ENCODE measurements at regions not wholly inside any gene's neighbourhood (a gene's known extent, or its start where the extent isn't known, plus 50 kb on each side); places are given as distances from the start of the nearest gene placed in this dataset.
"Not testable (repeated sequence)": the region's sequence is repeated elsewhere in the genome, so short reads cannot be mapped to it uniquely, and the experiment has no call there.

DNA sequence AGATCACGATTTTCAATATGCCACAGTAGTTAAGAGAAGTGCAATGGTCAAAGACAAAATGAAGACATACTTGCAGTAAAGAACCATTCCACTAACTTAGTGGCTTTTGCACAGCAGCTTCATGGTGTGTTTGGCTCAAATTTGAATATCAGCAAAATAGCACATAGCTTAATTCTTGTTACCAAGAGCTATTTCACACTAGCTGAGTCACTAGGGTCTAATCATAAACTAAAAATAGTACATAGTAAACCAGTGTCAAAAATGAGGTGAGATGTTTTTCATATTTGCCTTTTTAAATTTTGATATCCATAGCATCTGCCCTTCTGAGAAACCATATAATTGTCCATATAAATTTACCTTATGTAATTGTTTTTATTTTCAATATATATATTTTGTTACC is 325.0 kb upstream of the LUZP2 start:
- Histone ChIP-seq H3K9me3 (replicated peaks; ENCODE audit: low read length) (no peaks in the 10 kb centered on the region), H3K4me3 (ENCODE audit: low read length) (no peak overlapping the region)

DNA sequence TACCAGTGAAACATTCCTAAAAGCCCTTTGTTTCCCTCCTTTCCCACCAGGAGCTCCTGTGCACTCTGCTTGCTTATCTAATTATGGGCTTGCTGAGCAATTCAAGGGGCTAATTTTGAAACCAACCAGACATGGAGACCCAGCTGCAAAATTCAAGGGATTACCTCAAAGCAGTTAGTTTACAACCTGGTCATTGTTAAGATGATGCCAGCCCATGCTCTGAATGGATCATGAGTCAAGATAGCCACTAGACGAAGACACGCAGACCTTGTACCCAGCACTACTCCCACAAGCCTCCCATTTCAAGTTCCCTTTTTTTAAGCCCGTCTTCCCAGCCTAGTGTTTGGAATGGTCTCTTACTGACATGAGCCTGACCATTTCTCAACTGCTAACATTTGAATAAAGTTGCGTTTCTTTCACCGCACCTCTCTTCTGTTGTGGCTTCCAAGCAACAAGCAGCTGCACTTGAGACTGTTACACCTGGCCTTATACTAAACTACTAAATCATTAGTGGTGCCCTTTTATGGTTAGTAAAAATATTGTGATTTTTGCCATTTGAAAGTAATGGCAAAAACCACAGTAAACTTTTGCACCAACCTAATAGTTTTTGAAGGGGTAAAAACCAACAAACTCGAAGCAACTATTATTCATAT is 315.3 kb upstream of the LUZP2 start:
- Histone ChIP-seq H3K9ac (ENCODE audit: low read depth, low read length) (no peak overlapping the region), H3K4me1 (ENCODE audit: control insufficient read depth, insufficient read depth, low read length) (no peaks in the 10 kb centered on the region), H3K27me3 (ENCODE audit: control insufficient read depth, insufficient read depth, low read length) (no peaks in the 10 kb centered on the region), H3K4me2 (ENCODE audit: low read length) (no peak overlapping the region), H3K36me3 (ENCODE audit: insufficient read depth, low read length) (no peaks in the 10 kb centered on the region), H3K4me3 (ENCODE audit: low read length) (no peak overlapping the region), H3K9me3 (replicated peaks; ENCODE audit: low read length) (no peaks in the 10 kb centered on the region)

More for the DNA sequence above, 325.0 kb upstream of the LUZP2 start:
- Histone ChIP-seq H3K27me3 (ENCODE audit: control insufficient read depth, insufficient read depth, low read length) (no peaks in the 10 kb centered on the region), H3K4me1 (ENCODE audit: control insufficient read depth, insufficient read depth, low read length) (no peaks in the 10 kb centered on the region), H3K9ac (ENCODE audit: low read depth, low read length) (no peak overlapping the region), H3K36me3 (ENCODE audit: insufficient read depth, low read length) (no peaks in the 10 kb centered on the region), H3K4me2 (ENCODE audit: low read length) (no peak overlapping the region)

DNA sequence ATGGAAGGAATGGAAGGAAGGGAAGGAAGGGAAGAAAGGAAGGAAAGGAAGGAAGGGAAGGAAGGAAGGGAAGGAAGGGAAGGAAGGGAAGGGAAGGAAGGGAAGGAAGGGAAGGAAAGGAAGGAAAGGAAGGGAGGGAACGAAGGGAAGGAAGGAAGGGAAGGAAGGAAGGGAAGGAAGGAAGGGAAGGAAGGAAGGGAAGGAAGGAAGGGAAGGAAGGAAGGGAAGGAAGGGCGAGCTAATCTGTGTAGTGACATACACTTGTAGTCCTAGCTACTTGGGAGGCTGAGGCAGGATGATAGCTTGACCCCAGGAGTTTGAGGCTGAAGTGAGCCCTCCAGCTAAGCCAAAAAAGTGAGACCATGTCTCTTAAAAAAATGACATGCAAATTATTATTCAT is 311.3 kb upstream of the LUZP2 start:
- not testable (repeated sequence) for H3K4me2 ChIP-seq (ENCODE audit: low read length)

DNA sequence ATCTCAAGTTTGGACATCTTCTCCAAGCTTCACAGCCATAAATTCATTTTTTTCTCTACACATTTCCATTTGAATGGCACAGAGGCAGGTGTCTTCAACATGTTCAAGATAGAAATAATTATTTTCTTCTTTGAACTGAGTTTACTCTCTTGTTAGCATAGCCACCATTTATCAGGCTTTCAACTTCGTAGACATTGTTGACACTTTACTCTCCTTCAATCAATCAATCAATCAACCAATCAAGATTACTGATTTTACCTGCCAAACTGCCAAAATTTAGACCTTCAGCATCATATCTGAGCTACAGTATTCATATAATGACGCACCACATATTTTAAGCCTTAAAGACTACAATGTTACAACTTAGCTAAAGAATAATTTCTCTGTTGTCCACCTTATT is 300.1 kb upstream of the LUZP2 start:
- H3K4me2 ChIP-seq (ENCODE audit: low read length) = no peak overlapping the region

More for the DNA sequence above, 311.3 kb upstream of the LUZP2 start:
- not testable (repeated sequence) for H3K27me3 ChIP-seq (ENCODE audit: control insufficient read depth, insufficient read depth, low read length); H3K4me3 ChIP-seq (ENCODE audit: low read length); H3K9ac ChIP-seq (ENCODE audit: low read depth, low read length); H3K4me1 ChIP-seq (ENCODE audit: control insufficient read depth, insufficient read depth, low read length); H3K36me3 ChIP-seq (ENCODE audit: insufficient read depth, low read length); H3K9me3 ChIP-seq (replicated peaks; ENCODE audit: low read length)

DNA sequence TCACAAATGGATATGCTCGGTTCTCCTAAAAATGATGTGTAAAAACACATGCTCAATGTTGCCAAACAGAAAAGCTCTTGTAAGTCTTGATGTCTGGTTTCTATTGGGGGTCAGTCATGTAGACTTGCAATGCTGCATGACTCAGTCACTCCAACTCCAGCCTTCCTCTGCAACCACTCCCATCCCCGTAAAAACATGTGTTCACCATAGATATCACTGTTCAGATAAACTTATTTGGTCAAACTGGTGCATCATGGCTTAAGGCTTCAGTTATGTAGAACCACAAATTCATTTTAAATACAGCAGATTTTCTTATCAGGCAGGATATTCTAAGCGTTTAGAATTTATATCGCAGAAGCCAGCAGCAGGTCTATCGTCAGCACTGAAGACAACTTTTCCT is 298.4 kb upstream of the LUZP2 start:
- Histone ChIP-seq H3K27me3 (ENCODE audit: control insufficient read depth, insufficient read depth, low read length) (no peaks in the 10 kb centered on the region), H3K4me2 (ENCODE audit: low read length) (no peak overlapping the region), H3K36me3 (ENCODE audit: insufficient read depth, low read length) (no peaks in the 10 kb centered on the region), H3K9ac (ENCODE audit: low read depth, low read length) (no peak overlapping the region), H3K9me3 (replicated peaks; ENCODE audit: low read length) (no peaks in the 10 kb centered on the region), H3K4me3 (ENCODE audit: low read length) (no peak overlapping the region), H3K4me1 (ENCODE audit: control insufficient read depth, insufficient read depth, low read length) (no peaks in the 10 kb centered on the region)

More for the DNA sequence above, 300.1 kb upstream of the LUZP2 start:
- H3K4me1 ChIP-seq (ENCODE audit: control insufficient read depth, insufficient read depth, low read length) = no peaks in the 10 kb centered on the region
- no peak overlapping the region for H3K4me3 ChIP-seq (ENCODE audit: low read length)
- no peak overlapping the region for H3K9ac ChIP-seq (ENCODE audit: low read depth, low read length)
- H3K36me3 ChIP-seq (ENCODE audit: insufficient read depth, low read length) = no peaks in the 10 kb centered on the region
- H3K9me3 ChIP-seq (replicated peaks; ENCODE audit: low read length) = no peaks in the 10 kb centered on the region
- H3K27me3 ChIP-seq (ENCODE audit: control insufficient read depth, insufficient read depth, low read length) = no peaks in the 10 kb centered on the region

DNA sequence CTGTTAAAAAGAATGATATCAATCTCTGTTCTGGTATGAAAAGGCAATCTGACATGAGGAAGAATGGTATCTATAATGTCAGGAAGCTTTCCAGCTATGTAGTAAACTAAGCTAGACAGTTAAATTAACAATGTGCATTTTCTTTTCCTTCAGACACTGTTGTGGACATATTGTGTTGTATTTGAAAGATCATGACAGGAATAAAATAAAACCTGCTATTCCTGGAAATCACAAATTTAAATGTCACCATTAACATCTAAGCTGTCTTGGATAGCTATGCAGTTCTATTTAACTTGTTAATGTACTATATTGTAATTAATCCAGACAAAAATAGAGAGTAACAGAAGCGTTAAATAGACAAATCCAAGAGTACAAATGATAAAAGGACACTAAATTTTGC is 297.4 kb upstream of the LUZP2 start:
- no peak overlapping the region for H3K4me3 ChIP-seq (ENCODE audit: low read length)

DNA sequence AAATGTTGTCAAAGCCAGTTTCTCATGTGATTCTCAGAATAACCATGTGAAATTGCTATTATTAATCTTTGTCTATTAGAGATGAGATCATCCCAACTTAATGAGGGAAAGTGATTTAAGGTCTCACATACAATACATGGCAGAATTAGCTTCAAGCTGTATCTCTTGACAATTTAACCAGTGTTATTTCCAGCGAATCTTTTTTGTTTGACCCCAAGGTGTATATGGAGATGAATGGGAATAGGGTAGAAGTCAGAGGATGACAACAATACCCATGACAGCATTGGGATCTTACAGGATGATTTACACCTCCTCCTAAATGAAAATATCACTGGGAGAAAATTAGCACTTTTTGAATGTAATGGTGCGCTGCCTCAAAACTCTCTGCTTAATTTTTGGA is 290.8 kb upstream of the LUZP2 start:
- Histone ChIP-seq H3K36me3 (ENCODE audit: insufficient read depth, low read length) (no peaks in the 10 kb centered on the region), H3K4me3 (ENCODE audit: low read length) (no peak overlapping the region)

More for the DNA sequence above, 297.4 kb upstream of the LUZP2 start:
- Histone ChIP-seq H3K4me2 (ENCODE audit: low read length) (no peak overlapping the region), H3K4me1 (ENCODE audit: control insufficient read depth, insufficient read depth, low read length) (no peaks in the 10 kb centered on the region), H3K27me3 (ENCODE audit: control insufficient read depth, insufficient read depth, low read length) (no peaks in the 10 kb centered on the region), H3K9me3 (replicated peaks; ENCODE audit: low read length) (no peaks in the 10 kb centered on the region), H3K36me3 (ENCODE audit: insufficient read depth, low read length) (no peaks in the 10 kb centered on the region), H3K9ac (ENCODE audit: low read depth, low read length) (no peak overlapping the region)

DNA sequence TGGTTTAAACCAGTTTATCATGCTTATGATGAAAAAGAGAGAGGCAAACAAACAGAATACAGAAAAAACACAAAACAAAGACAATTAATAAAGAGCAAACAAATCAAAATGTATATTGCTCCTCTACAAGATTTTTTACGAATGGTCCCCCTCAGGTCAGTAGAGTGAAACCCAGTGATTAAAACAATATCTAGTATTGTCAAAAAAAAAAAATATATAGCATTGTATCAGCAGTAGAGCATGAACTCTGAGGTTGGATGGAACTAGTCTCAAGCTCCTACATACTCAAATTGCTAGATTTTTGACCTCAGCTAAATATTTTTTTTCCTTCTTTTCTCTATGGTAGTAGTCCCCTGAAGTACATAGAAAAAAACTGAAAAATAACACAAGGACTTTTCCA is 290.3 kb upstream of the LUZP2 start:
- Histone ChIP-seq H3K36me3 (ENCODE audit: insufficient read depth, low read length) (no peaks in the 10 kb centered on the region), H3K4me3 (ENCODE audit: low read length) (no peak overlapping the region), H3K4me2 (ENCODE audit: low read length) (no peak overlapping the region), H3K9ac (ENCODE audit: low read depth, low read length) (no peak overlapping the region), H3K4me1 (ENCODE audit: control insufficient read depth, insufficient read depth, low read length) (no peaks in the 10 kb centered on the region), H3K27me3 (ENCODE audit: control insufficient read depth, insufficient read depth, low read length) (no peaks in the 10 kb centered on the region), H3K9me3 (replicated peaks; ENCODE audit: low read length) (no peaks in the 10 kb centered on the region)

More for the DNA sequence above, 290.8 kb upstream of the LUZP2 start:
- no peaks in the 10 kb centered on the region for H3K27me3 ChIP-seq (ENCODE audit: control insufficient read depth, insufficient read depth, low read length)
- H3K9ac ChIP-seq (ENCODE audit: low read depth, low read length) = no peak overlapping the region
- H3K4me2 ChIP-seq (ENCODE audit: low read length) = no peak overlapping the region
- H3K9me3 ChIP-seq (replicated peaks; ENCODE audit: low read length) = no peaks in the 10 kb centered on the region
- no peaks in the 10 kb centered on the region for H3K4me1 ChIP-seq (ENCODE audit: control insufficient read depth, insufficient read depth, low read length)

DNA sequence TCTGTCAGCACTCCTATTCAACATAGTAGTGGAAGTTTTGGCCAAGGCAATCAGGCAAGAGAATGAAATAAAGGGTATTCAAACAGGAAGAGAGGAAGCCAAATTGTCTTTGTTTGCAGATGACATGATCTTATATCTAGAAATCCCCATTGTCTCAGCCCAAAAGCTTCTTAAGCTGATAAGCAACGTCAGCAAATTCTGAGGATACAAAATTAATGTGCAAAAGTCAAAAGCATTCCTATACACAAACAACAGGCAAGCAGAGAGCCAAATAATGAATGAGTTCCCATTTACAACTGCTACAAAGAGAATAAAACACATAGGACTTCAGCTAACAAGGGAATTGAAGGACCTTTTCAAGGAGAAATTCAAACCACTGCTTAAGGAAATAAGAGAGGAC is 280.4 kb upstream of the LUZP2 start:
- Histone ChIP-seq H3K9ac (ENCODE audit: low read depth, low read length) (no peak overlapping the region), H3K4me3 (ENCODE audit: low read length) (no peak overlapping the region), H3K4me2 (ENCODE audit: low read length) (no peak overlapping the region), H3K27me3 (ENCODE audit: control insufficient read depth, insufficient read depth, low read length) (no peaks in the 10 kb centered on the region), H3K36me3 (ENCODE audit: insufficient read depth, low read length) (no peaks in the 10 kb centered on the region), H3K4me1 (ENCODE audit: control insufficient read depth, insufficient read depth, low read length) (no peaks in the 10 kb centered on the region), H3K9me3 (replicated peaks; ENCODE audit: low read length) (no peaks in the 10 kb centered on the region)

DNA sequence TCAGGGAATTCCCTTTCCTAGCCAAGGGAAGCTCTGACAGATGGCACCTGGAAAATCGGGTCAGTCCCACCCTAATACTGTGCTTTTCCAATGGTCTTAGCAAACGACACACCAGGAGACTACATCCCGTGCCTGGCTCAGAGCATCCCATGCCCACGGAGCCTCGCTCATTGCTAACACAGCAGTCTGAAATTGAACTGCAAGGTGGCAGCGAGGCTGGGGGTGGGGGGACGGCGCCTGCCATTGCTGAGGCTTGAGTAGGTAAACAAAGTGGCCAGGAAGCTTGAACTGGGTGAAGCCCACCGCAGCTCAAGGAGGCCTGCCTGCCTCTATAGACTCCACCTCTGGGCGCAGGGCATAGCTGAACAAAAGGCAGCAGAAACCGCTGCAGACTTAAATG is 279.5 kb upstream of the LUZP2 start:
- not testable (repeated sequence) for H3K4me1 ChIP-seq (ENCODE audit: control insufficient read depth, insufficient read depth, low read length); H3K9ac ChIP-seq (ENCODE audit: low read depth, low read length); H3K27me3 ChIP-seq (ENCODE audit: control insufficient read depth, insufficient read depth, low read length); H3K9me3 ChIP-seq (replicated peaks; ENCODE audit: low read length); H3K4me3 ChIP-seq (ENCODE audit: low read length); H3K36me3 ChIP-seq (ENCODE audit: insufficient read depth, low read length); H3K4me2 ChIP-seq (ENCODE audit: low read length)

DNA sequence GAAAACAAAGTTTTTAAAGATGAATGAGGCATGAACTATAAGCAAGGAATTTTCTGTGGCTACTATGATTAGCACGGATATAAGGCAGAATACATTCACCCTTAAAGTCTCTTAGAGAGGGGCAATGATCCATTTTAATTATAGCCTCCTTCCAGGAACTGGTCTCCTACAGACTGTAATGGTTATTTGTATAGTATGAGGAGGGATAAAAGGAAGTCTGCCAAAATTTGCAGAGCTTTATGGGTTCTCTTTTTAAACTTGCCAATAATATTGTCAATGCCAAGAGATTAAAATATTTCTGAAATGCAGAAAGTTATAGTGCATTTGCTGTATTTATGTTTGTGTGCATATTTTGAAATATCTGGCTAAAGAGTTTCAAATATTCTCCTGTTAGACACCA is 271.4 kb upstream of the LUZP2 start:
- Histone ChIP-seq H3K9me3 (replicated peaks; ENCODE audit: low read length) (no peaks in the 10 kb centered on the region), H3K4me1 (ENCODE audit: control insufficient read depth, insufficient read depth, low read length) (no peaks in the 10 kb centered on the region), H3K4me2 (ENCODE audit: low read length) (no peak overlapping the region), H3K4me3 (ENCODE audit: low read length) (no peak overlapping the region), H3K9ac (ENCODE audit: low read depth, low read length) (no peak overlapping the region), H3K27me3 (ENCODE audit: control insufficient read depth, insufficient read depth, low read length) (no peaks in the 10 kb centered on the region), H3K36me3 (ENCODE audit: insufficient read depth, low read length) (no peaks in the 10 kb centered on the region)

DNA sequence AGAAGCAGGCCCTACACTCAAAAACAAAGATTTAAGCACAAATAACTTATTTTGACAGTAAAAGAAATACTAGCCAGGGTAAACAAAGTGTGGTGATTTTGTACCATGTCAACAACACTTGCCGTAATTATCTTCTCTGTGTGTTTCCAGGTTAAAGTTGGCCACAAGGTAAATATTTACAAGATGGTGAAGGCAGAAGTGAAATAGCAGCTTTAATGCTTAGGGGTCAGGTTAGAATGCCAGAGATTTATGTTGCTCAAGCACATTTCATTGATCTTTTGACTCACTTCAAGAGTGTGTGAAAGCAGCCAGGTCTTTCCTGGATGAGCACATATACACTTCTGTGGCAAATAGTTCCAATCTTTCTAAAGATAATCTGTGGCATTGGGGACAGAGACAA is 270.2 kb upstream of the LUZP2 start:
- Histone ChIP-seq H3K4me3 (ENCODE audit: low read length) (no peak overlapping the region), H3K4me1 (ENCODE audit: control insufficient read depth, insufficient read depth, low read length) (no peaks in the 10 kb centered on the region), H3K36me3 (ENCODE audit: insufficient read depth, low read length) (no peaks in the 10 kb centered on the region), H3K27me3 (ENCODE audit: control insufficient read depth, insufficient read depth, low read length) (no peaks in the 10 kb centered on the region), H3K9me3 (replicated peaks; ENCODE audit: low read length) (no peaks in the 10 kb centered on the region), H3K4me2 (ENCODE audit: low read length) (no peak overlapping the region), H3K9ac (ENCODE audit: low read depth, low read length) (no peak overlapping the region)

Measured in skeletal muscle satellite cell (primary cell).